Endothelial cell of hepatic sinusoid (primary cell): ENCODE measurements at regions not wholly inside any gene's neighbourhood (a gene's known extent, or its start where the extent isn't known, plus 50 kb on each side); places are given as distances from the start of the nearest gene placed in this dataset.

Experiments used
- in situ Hi-C: cut with HindIII; loops from 2 replicates; pipeline ENCODE4 v1.10.0; 2017; ENCODE audit warnings: low sequenced_read_pairs

GRCh38 chr10:78261291-78261690 is 227.6 kb downstream of the RPS24 start:
- in situ Hi-C loops = loop anchor here (10.0 kb wide), 1 partner anchor 216 kb away; no protein-coding TSS in a partner anchor

GRCh38 chr10:78262860-78263259 is 229.2 kb downstream of the RPS24 start:
- in situ Hi-C loops = loop anchor here (10.0 kb wide), 1 partner anchor 218 kb away; no protein-coding TSS in a partner anchor

- in situ Hi-C loops = loop anchor here (10.0 kb wide), 1 partner anchor 219 kb away; no protein-coding TSS in a partner anchor
Observed at GRCh38 chr10:78263521-78263988, 229.9 kb downstream of the RPS24 start.

- in situ Hi-C loops = loop anchor here (10.0 kb wide), 1 partner anchor 220 kb away; no protein-coding TSS in a partner anchor
Observed at GRCh38 chr10:78264361-78264760, 230.7 kb downstream of the RPS24 start.

- in situ Hi-C loops = loop anchor here (10.0 kb wide), 1 partner anchor 222 kb away; no protein-coding TSS in a partner anchor
Observed at GRCh38 chr10:78266741-78267469, 233.2 kb downstream of the RPS24 start.

GRCh38 chr10:78267598-78267997 is 233.9 kb downstream of the RPS24 start:
- in situ Hi-C loops = loop anchor here (10.0 kb wide), 1 partner anchor 223 kb away; no protein-coding TSS in a partner anchor

DNA sequence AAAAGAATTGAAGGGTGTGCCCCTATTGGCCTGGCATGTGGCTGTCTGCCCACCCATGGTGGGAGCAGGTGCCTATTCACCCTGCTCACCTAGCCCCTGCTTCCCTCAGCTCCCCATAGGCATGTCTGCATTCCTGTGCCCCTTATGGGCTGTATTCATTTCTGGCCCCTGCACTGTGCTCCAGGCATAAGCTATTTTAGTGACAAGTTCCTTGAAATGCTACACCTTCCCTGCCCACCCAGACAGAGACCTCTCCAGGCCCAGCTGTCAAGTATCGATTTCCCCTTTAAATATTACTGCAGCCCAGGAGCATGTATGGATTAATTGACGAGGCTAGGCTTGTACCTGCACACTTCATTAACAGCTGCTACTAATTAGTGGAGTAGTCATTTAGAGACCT is 235.4 kb downstream of the RPS24 start:
- in situ Hi-C loops = loop anchor here (10.0 kb wide), 1 partner anchor 224 kb away; no protein-coding TSS in a partner anchor

DNA sequence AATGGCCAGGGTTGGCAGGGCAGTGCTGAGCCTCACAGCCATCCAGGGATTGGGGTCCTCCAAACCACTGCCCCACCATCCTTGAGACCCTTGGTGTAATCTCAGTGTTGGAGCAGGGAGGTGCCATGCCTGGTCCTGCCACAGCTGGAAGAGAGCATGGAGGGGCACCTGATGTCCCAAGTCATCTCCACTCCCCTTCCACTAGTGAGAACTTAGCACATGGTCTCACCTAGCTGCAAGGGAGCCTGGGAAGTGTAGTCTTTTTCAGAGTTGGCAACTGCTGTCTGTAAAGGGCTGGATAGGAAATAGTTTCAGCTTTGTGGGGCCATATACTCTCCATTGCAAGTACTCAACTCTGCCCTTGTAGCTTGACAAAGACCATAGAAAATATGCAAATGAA is 238.7 kb downstream of the RPS24 start:
- in situ Hi-C loops = no loop called here

DNA sequence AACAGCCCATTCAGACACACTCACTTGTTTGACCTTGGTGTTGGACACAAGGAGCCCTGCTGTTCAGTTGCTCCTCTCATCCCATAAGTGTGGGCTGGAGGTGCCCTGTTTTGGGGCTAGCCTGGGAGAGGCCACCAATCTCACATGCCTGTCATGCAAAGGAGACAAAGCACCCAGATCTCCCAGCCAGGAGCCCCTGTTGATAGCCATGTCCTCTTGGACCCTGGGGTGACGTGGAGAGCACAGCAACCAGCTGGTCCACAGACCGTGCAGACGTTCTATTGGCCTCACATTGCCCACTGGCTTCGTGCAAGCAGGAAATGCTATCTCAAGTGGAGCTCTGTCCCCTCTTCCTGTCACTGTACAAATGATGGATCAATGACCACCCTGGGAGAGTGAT is 240.8 kb downstream of the RPS24 start:
- in situ Hi-C loops = no loop called here

- in situ Hi-C loops = no loop called here
Observed at GRCh38 chr10:78276139-78276538, 242.5 kb downstream of the RPS24 start.

DNA sequence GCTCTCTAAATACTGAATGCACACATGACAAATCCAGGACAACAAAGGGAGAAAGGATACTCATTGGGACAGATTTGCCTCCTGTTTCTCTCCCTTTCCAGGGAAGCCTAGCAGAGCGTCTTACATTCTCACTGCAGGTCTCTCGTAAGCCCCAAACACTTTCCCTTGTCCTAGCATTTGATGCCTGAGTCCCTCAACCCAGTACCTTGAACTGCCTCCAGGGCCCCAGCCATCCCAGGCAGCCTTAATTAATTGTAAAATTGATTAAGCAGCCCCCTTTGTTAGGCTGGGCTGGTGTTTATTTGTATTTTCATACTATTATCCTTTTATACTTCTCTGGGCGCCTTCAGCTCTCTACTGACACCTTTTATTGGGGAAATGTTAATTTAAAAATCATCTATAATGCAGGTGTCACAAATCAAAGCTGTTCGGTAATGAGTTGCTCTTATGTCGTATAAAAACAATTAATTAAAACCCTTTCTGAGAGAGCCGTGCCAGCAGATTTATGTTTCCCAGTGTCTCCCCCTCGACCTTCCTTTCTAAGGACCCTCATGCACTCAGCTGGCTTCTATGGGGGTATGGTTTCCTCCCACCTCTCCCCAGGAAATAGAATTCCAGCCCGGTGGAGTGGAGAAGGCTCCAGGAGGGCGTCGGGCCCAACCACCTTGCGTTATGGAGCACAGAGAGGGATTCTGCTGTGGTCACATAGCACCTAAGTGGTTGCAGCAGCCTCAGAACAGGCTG is 243.8 kb downstream of the RPS24 start:
- in situ Hi-C loops = no loop called here

DNA sequence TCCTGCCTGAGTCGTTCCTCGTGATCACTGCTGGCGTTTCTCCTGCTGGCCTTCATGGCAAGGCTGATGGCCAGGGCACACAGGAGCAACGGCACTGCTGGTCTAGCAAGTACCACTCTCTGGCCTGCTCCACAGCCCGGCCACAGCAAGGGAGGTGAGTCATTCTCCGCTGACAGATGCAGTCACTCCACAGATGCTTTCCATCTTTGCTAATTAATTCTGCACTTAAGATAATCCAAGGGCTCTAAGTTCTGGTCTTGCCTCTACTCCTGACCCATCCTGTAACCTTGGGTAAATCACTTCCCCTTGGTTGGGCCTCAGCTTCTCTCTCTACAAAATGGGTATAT is 244.4 kb downstream of the RPS24 start:
- in situ Hi-C loops = no loop called here

- in situ Hi-C loops = loop anchor here (10.0 kb wide), 1 partner anchor 755 kb away; no protein-coding TSS in a partner anchor
Observed at GRCh38 chr10:78279756-78280155, 246.1 kb downstream of the RPS24 start.

DNA sequence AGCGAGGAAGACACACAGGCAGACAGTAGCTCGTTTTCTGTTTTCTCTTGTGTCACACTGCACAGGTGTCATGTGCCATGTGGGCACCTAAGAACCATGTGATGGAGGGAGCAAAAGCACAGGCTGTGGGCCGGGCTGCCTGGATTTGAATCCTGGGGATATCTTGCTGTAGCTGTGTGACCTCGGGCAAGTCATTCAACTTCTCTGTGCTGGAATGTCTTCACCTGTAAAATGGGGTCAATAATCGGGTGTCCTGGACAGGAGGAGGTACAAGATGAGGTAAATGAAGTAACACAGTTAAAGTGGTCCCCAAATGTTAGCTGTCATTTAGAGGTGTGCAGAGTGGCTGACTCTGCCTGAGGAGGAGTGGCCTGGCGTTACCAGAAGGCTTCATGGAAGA is 246.9 kb downstream of the RPS24 start:
- in situ Hi-C loops = loop anchor here (10.0 kb wide), 1 partner anchor 754 kb away; no protein-coding TSS in a partner anchor

- in situ Hi-C loops = loop anchor here (10.0 kb wide), 1 partner anchor 753 kb away; no protein-coding TSS in a partner anchor
Observed at GRCh38 chr10:78281627-78282026, 248.0 kb downstream of the RPS24 start.

- in situ Hi-C loops = loop anchor here (10.0 kb wide), 1 partner anchor 752 kb away; no protein-coding TSS in a partner anchor
Observed at GRCh38 chr10:78283069-78283682, 249.5 kb downstream of the RPS24 start.

- in situ Hi-C loops = loop anchor here (10.0 kb wide), 1 partner anchor 750 kb away; no protein-coding TSS in a partner anchor
Observed at GRCh38 chr10:78284381-78284780, 250.7 kb downstream of the RPS24 start.

- in situ Hi-C loops = loop anchor here (10.0 kb wide), 1 partner anchor 750 kb away; no protein-coding TSS in a partner anchor
Observed at GRCh38 chr10:78285226-78285625, 251.6 kb downstream of the RPS24 start.

DNA sequence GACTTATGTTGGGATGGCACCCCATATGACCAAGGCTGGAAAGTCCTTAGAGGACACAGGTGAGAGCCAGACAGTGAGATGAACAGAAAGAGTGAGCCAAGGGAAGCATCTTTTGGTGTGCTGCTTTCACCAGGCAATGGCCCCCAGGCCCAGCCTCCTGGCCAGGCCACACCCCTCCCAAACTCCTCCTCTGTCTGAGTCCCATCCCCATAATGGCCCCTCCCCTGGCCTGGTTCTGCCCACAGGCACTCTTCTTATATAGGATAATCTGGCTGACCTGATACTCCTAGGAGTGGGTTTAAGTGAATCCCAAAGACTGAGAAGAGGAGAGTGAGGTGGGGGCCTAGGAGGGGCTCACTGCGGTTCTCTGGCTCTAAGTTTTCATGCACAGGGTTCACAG is 252.5 kb downstream of the RPS24 start:
- in situ Hi-C loops = loop anchor here (10.0 kb wide), 1 partner anchor 749 kb away; no protein-coding TSS in a partner anchor

DNA sequence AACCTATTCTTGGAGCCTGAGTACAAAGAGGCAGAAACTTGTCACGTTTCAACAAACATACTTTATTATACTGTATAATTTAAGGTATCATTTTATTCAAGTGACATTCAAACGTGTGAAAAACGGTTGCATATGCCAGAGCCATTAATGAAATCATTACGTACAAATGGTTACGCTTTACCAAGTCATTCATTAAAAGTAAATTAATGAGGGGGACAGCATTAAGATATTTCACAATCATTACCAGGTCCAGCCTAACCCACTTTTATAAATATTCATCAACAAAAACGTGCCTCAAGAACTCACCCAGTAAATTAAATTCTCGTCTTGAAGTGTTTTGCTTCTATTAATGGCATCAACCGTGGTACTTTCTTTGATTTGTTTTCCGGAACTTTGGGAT is 253.0 kb downstream of the RPS24 start:
- in situ Hi-C loops = loop anchor here (10.0 kb wide), 1 partner anchor 748 kb away; no protein-coding TSS in a partner anchor

DNA sequence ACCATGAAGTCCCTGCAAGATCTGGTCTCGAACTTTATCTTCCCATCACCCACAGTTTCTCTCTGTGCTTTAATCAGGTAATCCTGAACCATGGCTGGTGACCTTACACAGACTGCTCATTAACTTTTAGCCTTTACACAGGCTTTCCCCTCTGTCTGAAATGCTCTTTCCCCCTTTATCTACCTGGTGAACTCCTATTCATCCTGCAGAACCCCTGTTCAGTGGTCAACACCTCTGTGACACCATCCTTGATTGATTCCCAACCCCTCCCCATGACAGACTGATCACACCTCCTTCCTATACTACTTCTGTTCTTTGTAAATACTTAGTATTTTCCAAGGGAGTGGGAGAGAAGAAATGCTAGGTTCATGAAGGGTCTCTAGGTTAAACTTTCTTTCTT is 254.0 kb downstream of the RPS24 start:
- in situ Hi-C loops = loop anchor here (10.0 kb wide), 1 partner anchor 747 kb away; no protein-coding TSS in a partner anchor
